Neuronal stem cell (in vitro differentiated cells): ENCODE measurements at regions not wholly inside any gene's neighbourhood (a gene's known extent, or its start where the extent isn't known, plus 50 kb on each side); places are given as distances from the start of the nearest gene placed in this dataset.

ENCODE experiments used
- DNase-seq: peaks from one replicate; pipeline ENCODE4 v3.0.0-alpha.2; 2013; ENCODE audit warnings: low spot score
- H2AFZ ChIP-seq: one replicate; pipeline ENCODE4 v1.6.1; 2013; ENCODE audit warnings: mild to moderate bottlenecking, low read length, inconsistent platforms
- H2AK5ac ChIP-seq: 2 replicates; pipeline ENCODE4 v1.6.1; 2013; ENCODE audit warnings: low read depth, mild to moderate bottlenecking, inconsistent platforms, low read length, moderate library complexity, mixed read lengths
- H2BK120ac ChIP-seq: 2 replicates; pipeline ENCODE4 v1.6.1; 2013; ENCODE audit warnings: low read depth, mild to moderate bottlenecking, inconsistent platforms, low read length, moderate library complexity, mixed read lengths
- H2BK12ac ChIP-seq: one replicate; pipeline ENCODE4 v1.6.1; 2013; ENCODE audit warnings: low read length, inconsistent platforms
- H2BK15ac ChIP-seq: 2 replicates; pipeline ENCODE4 v1.6.1; 2013; ENCODE audit warnings: mild to moderate bottlenecking, low read length, inconsistent platforms, mixed read lengths
- H2BK5ac ChIP-seq: one replicate; pipeline ENCODE4 v1.6.1; 2013; ENCODE audit warnings: inconsistent platforms, mild to moderate bottlenecking, low read length, moderate library complexity
- H3K14ac ChIP-seq: one replicate; pipeline ENCODE4 v1.6.1; 2013; ENCODE audit warnings: low read length, inconsistent platforms
- H3K18ac ChIP-seq: 2 replicates; pipeline ENCODE4 v1.6.1; 2013; ENCODE audit warnings: low read length, inconsistent platforms
- H3K23ac ChIP-seq: 2 replicates; pipeline ENCODE4 v1.6.1; 2013; ENCODE audit warnings: low read depth, mild to moderate bottlenecking, mixed read lengths, low read length, inconsistent platforms; ENCODE audit not compliant: poor library complexity
- H3K27ac ChIP-seq: replicated peaks from 3 replicates; pipeline ENCODE4 v1.5.1; 2013; ENCODE audit warnings: low read length, inconsistent platforms
- H3K27me3 ChIP-seq, 3 experiments: 2 replicates each; pipeline ENCODE4 v1.6.1; 2013; ENCODE audit warnings: low read length in 3 of 3, mild to moderate bottlenecking in 2 of 3, inconsistent platforms in 1 of 3, low read depth in 1 of 3, mixed read lengths in 1 of 3, moderate library complexity in 1 of 3; ENCODE audit not compliant: control insufficient read depth in 3 of 3, insufficient read depth in 3 of 3
- H3K36me3 ChIP-seq, 2 donors: replicated peaks in 1 of 2; 2 replicates each; pipeline ENCODE4 v1.6.1; 2013; ENCODE audit warnings: low read length in 2 of 2; ENCODE audit not compliant: control insufficient read depth in 2 of 2, insufficient read depth in 2 of 2
- H3K4ac ChIP-seq: 2 replicates; pipeline ENCODE4 v1.6.1; 2013; ENCODE audit warnings: inconsistent platforms, mild to moderate bottlenecking, low read length, moderate library complexity
- H3K4me1 ChIP-seq, 2 donors: 1 replicate in 1 of 2; 2 replicates in 1 of 2; pipeline ENCODE4 v1.6.1; 2013; ENCODE audit warnings: low read length in 2 of 2, low read depth in 1 of 2; ENCODE audit not compliant: control insufficient read depth in 2 of 2, insufficient read depth in 1 of 2
- H3K4me2 ChIP-seq: one replicate; pipeline ENCODE4 v1.6.1; 2013; ENCODE audit warnings: mild to moderate bottlenecking, low read length, inconsistent platforms; ENCODE audit not compliant: insufficient read depth, poor library complexity, severe bottlenecking
- H3K4me3 ChIP-seq, 2 donors: 2 replicates each; pipeline ENCODE4 v1.5.1; 2013; ENCODE audit warnings: low read length in 2 of 2, mild to moderate bottlenecking in 2 of 2, inconsistent platforms in 1 of 2, moderate library complexity in 1 of 2
- H3K79me1 ChIP-seq: one replicate; pipeline ENCODE4 v1.6.1; 2013; ENCODE audit warnings: low read depth, mild to moderate bottlenecking, inconsistent platforms, low read length, moderate library complexity
- H3K9ac ChIP-seq: one replicate; pipeline ENCODE4 v1.6.1; 2013; ENCODE audit warnings: mild to moderate bottlenecking, low read depth, low read length, inconsistent platforms; ENCODE audit not compliant: poor library complexity
- H3K9me3 ChIP-seq, 2 donors: replicated peaks in 1 of 2; 2 replicates each; pipeline versions ENCODE3 to v1.6.1; 2013; ENCODE audit warnings: low read length in 2 of 2, mild to moderate bottlenecking in 2 of 2, inconsistent platforms in 1 of 2, low read depth in 1 of 2, mixed read lengths in 1 of 2, moderate library complexity in 1 of 2; ENCODE audit not compliant: control insufficient read depth in 2 of 2, insufficient read depth in 1 of 2
- H4K8ac ChIP-seq: one replicate; pipeline ENCODE4 v1.6.1; 2013; ENCODE audit warnings: low read depth, mild to moderate bottlenecking, inconsistent platforms, low read length, moderate library complexity
- H4K91ac ChIP-seq: one replicate; pipeline ENCODE4 v1.6.1; 2013; ENCODE audit warnings: low read length, low read depth, mild to moderate bottlenecking, inconsistent platforms; ENCODE audit not compliant: poor library complexity
- WGBS, 2 donors: extraction: QIAGEN DNeasy Blood & Tissue Kit; methylation state at CpG; one replicate each; pipeline ENCODE4 v1.1.7; 2013; ENCODE audit warnings: missing lambda C conversion rate in 2 of 2, mixed read lengths in 1 of 2; ENCODE audit not compliant: insufficient read length in 2 of 2, insufficient replicate concordance in 1 of 2; ENCODE audit errors: extremely low coverage in 2 of 2; 5-methylcytosine and 5-hydroxymethylcytosine counted together

GRCh38 chr3:21159543-21159906 is 591.5 kb downstream of the ZNF385D start:
- no peak overlapping the region for H2BK120ac ChIP-seq
- H3K9ac ChIP-seq: no peak overlapping the region
- H3K4me2 ChIP-seq: no peak overlapping the region
- no peak overlapping the region for H3K18ac ChIP-seq
- H2AK5ac ChIP-seq: no peak overlapping the region
- no peak overlapping the region for H4K8ac ChIP-seq
- H3K27me3 ChIP-seq: no peaks in the 10 kb centered on the region
- H3K4me3 ChIP-seq: no peak overlapping the region
- no peak overlapping the region for H2AFZ ChIP-seq
- no peaks in the 10 kb centered on the region for H3K9me3 ChIP-seq
- H2BK15ac ChIP-seq: no peak overlapping the region
- no peaks in the 10 kb centered on the region for H3K4me1 ChIP-seq
- no peak for DNase-seq
- H2BK5ac ChIP-seq: no peak overlapping the region
- H3K79me1 ChIP-seq: no peaks in the 10 kb centered on the region
- H3K36me3 ChIP-seq: no peaks in the 10 kb centered on the region
- WGBS, 2 donors: no CpG with 5 or more reads among the region's 2 CpGs
- H3K23ac ChIP-seq: no peak overlapping the region
- H4K91ac ChIP-seq: no peak overlapping the region
- H3K4ac ChIP-seq: no peak overlapping the region
- no peak overlapping the region for H3K27ac ChIP-seq
- no peak overlapping the region for H3K14ac ChIP-seq
- H2BK12ac ChIP-seq: no peak overlapping the region

GRCh38 chr3:21158861-21159542 is 592.0 kb downstream of the ZNF385D start:
- no peak overlapping the region for H3K4ac ChIP-seq
- H3K27me3 ChIP-seq: no peaks in the 10 kb centered on the region
- H3K23ac ChIP-seq: no peak overlapping the region
- no peak overlapping the region for H3K9ac ChIP-seq
- H3K4me3 ChIP-seq: no peak overlapping the region
- no peak overlapping the region for H2BK12ac ChIP-seq
- DNase-seq: no peak
- no peak overlapping the region for H4K91ac ChIP-seq
- no peak overlapping the region for H3K18ac ChIP-seq
- no CpG with 5 or more reads among the region's 4 CpGs for WGBS, 2 donors
- no peak overlapping the region for H2BK120ac ChIP-seq
- H2AFZ ChIP-seq: no peak overlapping the region
- H3K79me1 ChIP-seq: no peaks in the 10 kb centered on the region
- H3K14ac ChIP-seq: no peak overlapping the region
- no peaks in the 10 kb centered on the region for H3K9me3 ChIP-seq
- H3K36me3 ChIP-seq: no peaks in the 10 kb centered on the region
- H2BK15ac ChIP-seq: no peak overlapping the region
- H3K4me2 ChIP-seq: no peak overlapping the region
- H2BK5ac ChIP-seq: no peak overlapping the region
- H3K27ac ChIP-seq: no peak overlapping the region
- no peaks in the 10 kb centered on the region for H3K4me1 ChIP-seq
- H2AK5ac ChIP-seq: no peak overlapping the region
- no peak overlapping the region for H4K8ac ChIP-seq

- H2AFZ ChIP-seq: no peak overlapping the region
- no peaks in the 10 kb centered on the region for H3K9me3 ChIP-seq
- H3K27me3 ChIP-seq: no peaks in the 10 kb centered on the region
- H2BK120ac ChIP-seq: no peak overlapping the region
- H4K8ac ChIP-seq: no peak overlapping the region
- no peak overlapping the region for H3K27ac ChIP-seq
- no peak overlapping the region for H3K18ac ChIP-seq
- no peak overlapping the region for H2BK12ac ChIP-seq
- DNase-seq: no peak
- H2BK5ac ChIP-seq: no peak overlapping the region
- no peak overlapping the region for H4K91ac ChIP-seq
- no peak overlapping the region for H3K4me2 ChIP-seq
- H3K14ac ChIP-seq: no peak overlapping the region
- no peaks in the 10 kb centered on the region for H3K4me1 ChIP-seq
- H3K23ac ChIP-seq: no peak overlapping the region
- no peak overlapping the region for H3K4me3 ChIP-seq
- no peak overlapping the region for H3K4ac ChIP-seq
- no peak overlapping the region for H2BK15ac ChIP-seq
- no peak overlapping the region for H3K9ac ChIP-seq
- no peaks in the 10 kb centered on the region for H3K36me3 ChIP-seq
- no peaks in the 10 kb centered on the region for H3K79me1 ChIP-seq
- no peak overlapping the region for H2AK5ac ChIP-seq
These were observed 596.1 kb downstream of the ZNF385D start for GRCh38 chr3:21154911-21155310.

- Histone ChIP-seq H3K36me3 (no peaks in the 10 kb centered on the region), H3K18ac (no peak overlapping the region), H3K4me1 (no peaks in the 10 kb centered on the region), H3K4ac (no peak overlapping the region), H3K14ac (no peak overlapping the region), H3K23ac (no peak overlapping the region), H2AK5ac (no peak overlapping the region), H2BK15ac (no peak overlapping the region), H2BK5ac (no peak overlapping the region), H3K9me3 (no peaks in the 10 kb centered on the region), H3K4me2 (no peak overlapping the region), H4K8ac (no peak overlapping the region), H2AFZ (no peak overlapping the region), H3K27ac (no peak overlapping the region), H2BK120ac (no peak overlapping the region), H2BK12ac (no peak overlapping the region), H3K79me1 (no peaks in the 10 kb centered on the region), H4K91ac (no peak overlapping the region), H3K4me3 (no peak overlapping the region), H3K9ac (no peak overlapping the region), H3K27me3 (no peaks in the 10 kb centered on the region)
- no CpG with 5 or more reads among the region's 5 CpGs for WGBS, 2 donors
- DNase-seq: no peak
These were observed 598.5 kb downstream of the ZNF385D start for GRCh38 chr3:21152555-21152954.
